ENCODE measurements at regions not wholly inside any gene's neighbourhood (a gene's known extent, or its start where the extent isn't known, plus 50 kb on each side); places are given as distances from the start of the nearest gene placed in this dataset. TPM values are rescaled to one million over a fixed set of nuclear protein-coding genes. Genes with fewer than 3 reads are reported as not detected.

DNA sequence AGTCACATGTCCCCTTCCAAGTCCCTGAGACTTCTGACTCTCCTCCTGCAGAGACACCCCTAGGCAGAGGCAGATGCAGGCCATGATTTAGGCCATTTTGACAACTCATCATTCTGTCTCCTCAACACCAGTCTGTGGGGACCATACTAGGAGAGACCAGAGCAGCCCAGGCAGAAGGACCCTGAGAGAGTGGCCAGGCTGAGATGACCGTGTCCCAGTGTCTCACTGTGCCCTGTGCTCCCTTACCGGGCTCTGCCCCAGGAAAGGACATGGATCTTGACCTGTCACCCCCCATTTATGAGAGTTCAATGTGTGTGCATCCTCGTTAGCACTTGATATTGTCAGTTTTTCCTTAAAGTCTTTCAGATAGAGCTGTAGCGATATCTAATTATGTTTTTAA, 52.4 kb upstream of the IGLL5 start:
- H3K4me3 ChIP-seq (ENCODE audit: low read depth, low read length) = no peak overlapping the region
- H3K9me3 ChIP-seq (ENCODE audit: control insufficient read depth, insufficient read depth, low read length) = no peaks in the 10 kb centered on the region
- no peaks in the 10 kb centered on the region for H3K27me3 ChIP-seq (ENCODE audit: control insufficient read depth, insufficient read depth, low read length)
- TF ChIP-seq, protein P1, sequence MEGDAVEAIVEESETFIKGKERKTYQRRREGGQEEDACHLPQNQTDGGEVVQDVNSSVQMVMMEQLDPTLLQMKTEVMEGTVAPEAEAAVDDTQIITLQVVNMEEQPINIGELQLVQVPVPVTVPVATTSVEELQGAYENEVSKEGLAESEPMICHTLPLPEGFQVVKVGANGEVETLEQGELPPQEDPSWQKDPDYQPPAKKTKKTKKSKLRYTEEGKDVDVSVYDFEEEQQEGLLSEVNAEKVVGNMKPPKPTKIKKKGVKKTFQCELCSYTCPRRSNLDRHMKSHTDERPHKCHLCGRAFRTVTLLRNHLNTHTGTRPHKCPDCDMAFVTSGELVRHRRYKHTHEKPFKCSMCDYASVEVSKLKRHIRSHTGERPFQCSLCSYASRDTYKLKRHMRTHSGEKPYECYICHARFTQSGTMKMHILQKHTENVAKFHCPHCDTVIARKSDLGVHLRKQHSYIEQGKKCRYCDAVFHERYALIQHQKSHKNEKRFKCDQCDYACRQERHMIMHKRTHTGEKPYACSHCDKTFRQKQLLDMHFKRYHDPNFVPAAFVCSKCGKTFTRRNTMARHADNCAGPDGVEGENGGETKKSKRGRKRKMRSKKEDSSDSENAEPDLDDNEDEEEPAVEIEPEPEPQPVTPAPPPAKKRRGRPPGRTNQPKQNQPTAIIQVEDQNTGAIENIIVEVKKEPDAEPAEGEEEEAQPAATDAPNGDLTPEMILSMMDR (IDR thresholded peaks at IDR 0.05; ENCODE audit: low read depth, low read length) = no peak
- ChIA-PET POLR2A (no interaction called here), CTCF (no interaction called here)
- DNase-seq (ENCODE audit: low read depth, low spot score) = no peak
- no peak overlapping the region for H3K27ac ChIP-seq (ENCODE audit: low read depth, low read length)

DNA sequence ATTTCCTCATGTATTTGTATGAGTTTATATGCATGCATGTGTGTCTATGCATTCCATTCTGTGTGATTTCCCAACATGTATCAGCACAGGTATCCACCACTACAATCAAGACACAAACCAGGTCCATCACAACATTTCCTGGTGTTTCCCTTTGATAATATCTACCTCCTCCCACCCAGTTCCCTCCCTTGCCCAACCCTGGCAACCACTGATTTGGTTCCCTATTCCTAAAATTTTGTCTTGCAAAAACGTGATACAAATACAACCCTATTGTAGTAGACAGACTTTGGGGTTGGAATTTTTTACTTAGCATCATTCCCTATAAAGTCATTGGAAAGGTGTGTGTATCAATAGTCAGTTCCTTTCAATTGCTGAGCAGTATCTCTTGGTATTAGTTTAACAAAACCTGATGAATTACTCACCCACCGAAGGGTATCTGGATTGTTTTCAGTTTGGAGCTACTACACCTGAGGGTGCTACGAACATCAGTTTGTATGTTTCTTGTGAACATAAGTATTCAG, 51.8 kb upstream of the IGLL5 start:
- no peak for DNase-seq (ENCODE audit: low read depth, low spot score)
- TF ChIP-seq, protein P1 (IDR thresholded peaks at IDR 0.05; ENCODE audit: low read depth, low read length) = no peak
- Histone ChIP-seq H3K27me3 (ENCODE audit: control insufficient read depth, insufficient read depth, low read length) (no peaks in the 10 kb centered on the region), H3K4me3 (ENCODE audit: low read depth, low read length) (no peak overlapping the region), H3K27ac (ENCODE audit: low read depth, low read length) (no peak overlapping the region), H3K9me3 (ENCODE audit: control insufficient read depth, insufficient read depth, low read length) (no peaks in the 10 kb centered on the region)
- ChIA-PET CTCF (no interaction called here), POLR2A (no interaction called here)

DNA sequence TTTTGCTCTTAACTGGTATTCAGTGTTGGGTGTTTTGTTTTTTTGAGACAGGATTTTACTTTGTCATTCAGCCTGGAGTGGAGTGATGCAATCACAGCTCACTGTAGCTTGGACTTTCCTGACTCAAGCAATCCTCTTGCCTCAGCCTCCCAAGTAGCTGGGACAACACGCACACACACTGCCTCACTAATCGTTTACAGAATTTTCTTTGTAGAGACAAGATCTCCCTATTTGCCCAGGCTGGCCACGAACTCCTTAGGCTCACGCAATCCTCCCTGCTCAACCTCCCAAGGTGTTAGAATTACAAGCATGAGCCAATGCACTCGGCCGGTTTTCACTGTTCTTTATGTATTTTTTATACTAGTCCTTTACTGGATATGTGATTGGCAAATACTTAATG, 51.0 kb upstream of the IGLL5 start:
- ChIA-PET CTCF (interaction anchor here (2.0 kb wide), 1 partner anchor 10 kb away, joined by 6 read pairs; no protein-coding TSS in a partner anchor), POLR2A (no interaction called here)
- Histone ChIP-seq H3K9me3 (ENCODE audit: control insufficient read depth, insufficient read depth, low read length) (no peaks in the 10 kb centered on the region), H3K4me3 (ENCODE audit: low read depth, low read length) (no peak overlapping the region), H3K27me3 (ENCODE audit: control insufficient read depth, insufficient read depth, low read length) (no peaks in the 10 kb centered on the region), H3K27ac (ENCODE audit: low read depth, low read length) (no peak overlapping the region)
- TF ChIP-seq, protein P1 (IDR thresholded peaks at IDR 0.05; ENCODE audit: low read depth, low read length) = no peak
- DNase-seq (ENCODE audit: low read depth, low spot score) = no peak

Small RNA genes in the stretch of these regions (small RNA-seq; reads per million reads assigned to genes)
- gene AC244157.1 (ENCODE audit: insufficient read length, low read depth) (not detected), gene AC245028.1 (ENCODE audit: insufficient read length, low read depth) (not detected), gene AC245028.2 (ENCODE audit: insufficient read length, low read depth) (not detected), gene AC245028.3 (ENCODE audit: insufficient read length, low read depth) (not detected), gene IGLV3-13 (ENCODE audit: insufficient read length, low read depth) (not detected), gene IGLV3-15 (ENCODE audit: insufficient read length, low read depth) (not detected), gene IGLV3-17 (ENCODE audit: insufficient read length, low read depth) (not detected), gene IGLVI-20 (ENCODE audit: insufficient read length, low read depth) (not detected), gene IGLVVI-22-1 (ENCODE audit: insufficient read length, low read depth) (not detected)

All from AG04450 (cell line).